ENCODE measurements at regions not wholly inside any gene's neighbourhood (a gene's known extent, or its start where the extent isn't known, plus 50 kb on each side); places are given as distances from the start of the nearest gene placed in this dataset.

DNA sequence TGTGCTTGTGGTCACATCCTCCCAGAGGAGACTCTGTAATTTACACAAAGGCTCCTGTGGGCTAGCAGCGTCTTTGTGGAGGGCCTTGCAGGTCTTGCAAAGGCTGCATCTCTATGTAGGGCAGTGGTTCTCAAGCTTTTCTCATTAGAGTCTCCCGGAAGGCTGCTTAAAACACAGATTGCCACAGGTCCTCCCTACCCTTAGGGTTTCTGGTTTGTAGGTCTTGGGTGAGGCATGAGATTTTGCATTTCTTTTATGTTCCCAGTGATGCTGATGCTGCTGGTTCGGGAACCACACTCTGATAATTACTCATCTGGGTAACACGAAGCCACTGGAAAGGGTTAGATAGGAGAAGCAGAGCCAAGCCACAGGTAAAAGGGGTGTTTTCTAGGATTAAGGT, 151.3 kb upstream of the ZBED5 start (continued):
- TF ChIP-seq, protein P1, sequence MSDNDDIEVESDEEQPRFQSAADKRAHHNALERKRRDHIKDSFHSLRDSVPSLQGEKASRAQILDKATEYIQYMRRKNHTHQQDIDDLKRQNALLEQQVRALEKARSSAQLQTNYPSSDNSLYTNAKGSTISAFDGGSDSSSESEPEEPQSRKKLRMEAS (IDR thresholded peaks at IDR 0.05; ENCODE audit: low read depth, low read length) = no peak
- TF ChIP-seq MTA3 (IDR thresholded peaks at IDR 0.05; ENCODE audit: borderline replicate concordance, low read length) (no peak), CBX5 (IDR thresholded peaks at IDR 0.05; ENCODE audit: low read depth) (no peak), JUND (IDR thresholded peaks at IDR 0.05; ENCODE audit: low read depth, low read length) (no peak)

DNA sequence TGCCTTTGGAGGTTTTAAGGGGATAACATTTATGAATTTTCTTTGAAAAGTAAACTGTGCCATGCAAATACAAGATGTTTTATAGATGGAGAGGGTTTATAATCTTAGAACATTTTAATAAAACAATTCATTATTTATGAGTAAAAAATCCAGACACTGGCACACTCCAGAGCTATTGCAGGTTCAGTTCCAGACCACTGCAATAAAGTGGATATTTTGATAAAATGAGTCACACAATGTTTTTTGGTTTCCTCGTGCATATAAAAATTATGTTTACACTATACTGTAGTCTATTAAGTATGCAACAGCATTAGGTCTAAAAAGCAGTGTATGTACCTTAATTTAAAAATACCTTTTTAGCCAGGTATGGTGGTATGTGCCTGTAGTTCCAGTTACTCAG, 146.2 kb upstream of the ZBED5 start:
- RAD21 ChIA-PET (ENCODE audit: unreplicated experiment) = no interaction called here
- WGBS (ENCODE audit: insufficient coverage, insufficient replicate concordance, low lambda C conversion rate, missing lambda C conversion rate) = 0% methylated on average over 1 of the region's 1 CpG
- Histone ChIP-seq H4K20me1 (ENCODE audit: control insufficient read depth, insufficient read depth) (no peaks in the 10 kb centered on the region), H3K4me1 (ENCODE audit: control insufficient read depth, insufficient read depth, low read length) (no peaks in the 10 kb centered on the region), H3K4me3 (no peak overlapping the region), H3K9me3 (replicated peaks; ENCODE audit: control insufficient read depth, insufficient read depth, low read length) (no peaks in the 10 kb centered on the region), H3K27me3 (replicated peaks in 1 of 2; ENCODE audit: control insufficient read depth in 2 of 2, insufficient read depth in 2 of 2, low read length in 1 of 2) (peaks cover 0 to 3% of the 10 kb centered on the region in 2 experiments), H3K9ac (ENCODE audit: control insufficient read depth, insufficient read depth, low read length) (no peak overlapping the region), H3K36me3 (ENCODE audit: control insufficient read depth in 2 of 2, insufficient read depth in 2 of 2, low read length in 1 of 2) (no peaks in the 10 kb centered on the region), H3K27ac (ENCODE audit: control insufficient read depth, insufficient read depth) (no peak overlapping the region), H2AFZ (ENCODE audit: control insufficient read depth, low read depth, low read length) (no peak overlapping the region), H3K4me2 (ENCODE audit: control insufficient read depth, insufficient read depth) (no peak overlapping the region), H3K79me2 (ENCODE audit: control insufficient read depth, insufficient read depth, low read length) (no peaks in the 10 kb centered on the region)
- no peak for DNase-seq (ENCODE audit: low read depth, low spot score)
- intact Hi-C loops (cut with micrococcal nuclease; ENCODE audit: unreplicated experiment) (no loop called here), in situ Hi-C loops (cut with MboI) (no loop called here)
- FAIRE-seq = no peak
- CTCF ChIA-PET = no interaction called here
- SMC1A ChIA-PET (ENCODE audit: uncharacterized antibody, unreplicated experiment) = no interaction called here
- POLR2A ChIA-PET = no interaction called here
- no peak for ATAC-seq
- BruUV-seq (replicated peaks) = no TSS peak
- no peak for TF ChIP-seq SP1 (IDR thresholded peaks at IDR 0.05; ENCODE audit: low read depth, low read length)
- no peak for TF ChIP-seq ZNF217 (IDR thresholded peaks at IDR 0.05)
- no peak for TF ChIP-seq NRF1 (conservative IDR thresholded peaks at IDR 0.05; ENCODE audit: low read depth, low read length)
- TF ChIP-seq ZZZ3 (IDR thresholded peaks at IDR 0.05; ENCODE audit: control insufficient read depth, insufficient read length, low read depth) = no peak
- TF ChIP-seq TBL1XR1 (IDR thresholded peaks at IDR 0.05; ENCODE audit: low read depth, low read length) = no peak
- TF ChIP-seq SMAD5 (IDR thresholded peaks at IDR 0.05; ENCODE audit: low read depth) = no peak
- no peak for TF ChIP-seq TAF1 (IDR thresholded peaks at IDR 0.05; ENCODE audit: borderline replicate concordance, low read depth, low read length)
- TF ChIP-seq GATAD2B (conservative IDR thresholded peaks at IDR 0.05; ENCODE audit: low read depth) = no peak
- TF ChIP-seq FOXK2 (IDR thresholded peaks at IDR 0.05) = no peak
- TF ChIP-seq, protein P2, sequence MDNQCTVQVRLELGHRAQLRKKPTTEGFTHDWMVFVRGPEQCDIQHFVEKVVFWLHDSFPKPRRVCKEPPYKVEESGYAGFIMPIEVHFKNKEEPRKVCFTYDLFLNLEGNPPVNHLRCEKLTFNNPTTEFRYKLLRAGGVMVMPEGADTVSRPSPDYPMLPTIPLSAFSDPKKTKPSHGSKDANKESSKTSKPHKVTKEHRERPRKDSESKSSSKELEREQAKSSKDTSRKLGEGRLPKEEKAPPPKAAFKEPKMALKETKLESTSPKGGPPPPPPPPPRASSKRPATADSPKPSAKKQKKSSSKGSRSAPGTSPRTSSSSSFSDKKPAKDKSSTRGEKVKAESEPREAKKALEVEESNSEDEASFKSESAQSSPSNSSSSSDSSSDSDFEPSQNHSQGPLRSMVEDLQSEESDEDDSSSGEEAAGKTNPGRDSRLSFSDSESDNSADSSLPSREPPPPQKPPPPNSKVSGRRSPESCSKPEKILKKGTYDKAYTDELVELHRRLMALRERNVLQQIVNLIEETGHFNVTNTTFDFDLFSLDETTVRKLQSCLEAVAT (IDR thresholded peaks at IDR 0.05) = no peak
- TF ChIP-seq HCFC1 (IDR thresholded peaks at IDR 0.05; ENCODE audit: low read length) = no peak
- TF ChIP-seq, protein P3, sequence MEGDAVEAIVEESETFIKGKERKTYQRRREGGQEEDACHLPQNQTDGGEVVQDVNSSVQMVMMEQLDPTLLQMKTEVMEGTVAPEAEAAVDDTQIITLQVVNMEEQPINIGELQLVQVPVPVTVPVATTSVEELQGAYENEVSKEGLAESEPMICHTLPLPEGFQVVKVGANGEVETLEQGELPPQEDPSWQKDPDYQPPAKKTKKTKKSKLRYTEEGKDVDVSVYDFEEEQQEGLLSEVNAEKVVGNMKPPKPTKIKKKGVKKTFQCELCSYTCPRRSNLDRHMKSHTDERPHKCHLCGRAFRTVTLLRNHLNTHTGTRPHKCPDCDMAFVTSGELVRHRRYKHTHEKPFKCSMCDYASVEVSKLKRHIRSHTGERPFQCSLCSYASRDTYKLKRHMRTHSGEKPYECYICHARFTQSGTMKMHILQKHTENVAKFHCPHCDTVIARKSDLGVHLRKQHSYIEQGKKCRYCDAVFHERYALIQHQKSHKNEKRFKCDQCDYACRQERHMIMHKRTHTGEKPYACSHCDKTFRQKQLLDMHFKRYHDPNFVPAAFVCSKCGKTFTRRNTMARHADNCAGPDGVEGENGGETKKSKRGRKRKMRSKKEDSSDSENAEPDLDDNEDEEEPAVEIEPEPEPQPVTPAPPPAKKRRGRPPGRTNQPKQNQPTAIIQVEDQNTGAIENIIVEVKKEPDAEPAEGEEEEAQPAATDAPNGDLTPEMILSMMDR (IDR thresholded peaks at IDR 0.05 in 2 of 3, conservative IDR thresholded peaks at IDR 0.05 in 1 of 3; ENCODE audit: control insufficient read depth in 2 of 3, extremely low read depth in 1 of 3, insufficient read depth in 1 of 3, low read depth in 3 of 3, low read length in 3 of 3) = no peak
- no peak for TF ChIP-seq ZNF24 (IDR thresholded peaks at IDR 0.05)
- TF ChIP-seq, protein P4, sequence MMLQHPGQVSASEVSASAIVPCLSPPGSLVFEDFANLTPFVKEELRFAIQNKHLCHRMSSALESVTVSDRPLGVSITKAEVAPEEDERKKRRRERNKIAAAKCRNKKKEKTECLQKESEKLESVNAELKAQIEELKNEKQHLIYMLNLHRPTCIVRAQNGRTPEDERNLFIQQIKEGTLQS (IDR thresholded peaks at IDR 0.05; ENCODE audit: borderline replicate concordance, extremely low read depth, low read depth, low read length) = no peak
- TF ChIP-seq, protein P5, sequence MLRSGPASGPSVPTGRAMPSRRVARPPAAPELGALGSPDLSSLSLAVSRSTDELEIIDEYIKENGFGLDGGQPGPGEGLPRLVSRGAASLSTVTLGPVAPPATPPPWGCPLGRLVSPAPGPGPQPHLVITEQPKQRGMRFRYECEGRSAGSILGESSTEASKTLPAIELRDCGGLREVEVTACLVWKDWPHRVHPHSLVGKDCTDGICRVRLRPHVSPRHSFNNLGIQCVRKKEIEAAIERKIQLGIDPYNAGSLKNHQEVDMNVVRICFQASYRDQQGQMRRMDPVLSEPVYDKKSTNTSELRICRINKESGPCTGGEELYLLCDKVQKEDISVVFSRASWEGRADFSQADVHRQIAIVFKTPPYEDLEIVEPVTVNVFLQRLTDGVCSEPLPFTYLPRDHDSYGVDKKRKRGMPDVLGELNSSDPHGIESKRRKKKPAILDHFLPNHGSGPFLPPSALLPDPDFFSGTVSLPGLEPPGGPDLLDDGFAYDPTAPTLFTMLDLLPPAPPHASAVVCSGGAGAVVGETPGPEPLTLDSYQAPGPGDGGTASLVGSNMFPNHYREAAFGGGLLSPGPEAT (IDR thresholded peaks at IDR 0.05; ENCODE audit: low read depth) = no peak
